T-helper 22 cell (primary cell): ENCODE measurements at regions not wholly inside any gene's neighbourhood (a gene's known extent, or its start where the extent isn't known, plus 50 kb on each side); places are given as distances from the start of the nearest gene placed in this dataset.
"Not testable (repeated sequence)": the region's sequence is repeated elsewhere in the genome, so short reads cannot be mapped to it uniquely, and the experiment has no call there.

ENCODE experiments used
- DNase-seq: peaks from one replicate; pipeline ENCODE4 v3.0.0-alpha.2; 2020; ENCODE audit warnings: low read depth

- not testable (repeated sequence) for DNase-seq
These were observed 49.9 kb upstream of the MSMB start for GRCh38 chr10:46095943-46096342.

GRCh38 chr10:46096446-46096845 lies 50.4 kb upstream of the MSMB start:
- DNase-seq: no peak

- no peak for DNase-seq
These were observed 51.0 kb upstream of the MSMB start for GRCh38 chr10:46096909-46097575.

GRCh38 chr10:46097576-46098317 lies 51.7 kb upstream of the MSMB start:
- DNase-seq: no peak

- DNase-seq: no peak
These were observed 52.3 kb upstream of the MSMB start for GRCh38 chr10:46098386-46098785.

- DNase-seq: not testable (repeated sequence)
These were observed 52.9 kb upstream of the MSMB start for GRCh38 chr10:46098925-46099324.

GRCh38 chr10:46104071-46104585 lies 58.1 kb upstream of the MSMB start:
- DNase-seq: no peak

- not testable (repeated sequence) for DNase-seq
These were observed 59.3 kb upstream of the MSMB start for GRCh38 chr10:46105416-46105815.

GRCh38 chr10:46105856-46106409 lies 59.9 kb upstream of the MSMB start:
- DNase-seq: not testable (repeated sequence)

GRCh38 chr10:46106410-46107255 lies 60.6 kb upstream of the MSMB start:
- DNase-seq: no peak

GRCh38 chr10:46108158-46108499 lies 62.1 kb upstream of the MSMB start:
- not testable (repeated sequence) for DNase-seq

GRCh38 chr10:46154271-46154670 lies 108.2 kb upstream of the MSMB start:
- DNase-seq: not testable (repeated sequence)

GRCh38 chr10:46154683-46155082 lies 108.6 kb upstream of the MSMB start:
- DNase-seq: not testable (repeated sequence)

- DNase-seq: not testable (repeated sequence)
These were observed 110.8 kb upstream of the MSMB start for GRCh38 chr10:46156866-46157265.

GRCh38 chr10:46169736-46170135 lies 117.1 kb upstream of the ANTXRL start:
- DNase-seq: no peak

GRCh38 chr10:46170789-46171188 lies 116.0 kb upstream of the ANTXRL start:
- no peak for DNase-seq

- DNase-seq: no peak
These were observed 115.1 kb upstream of the ANTXRL start for GRCh38 chr10:46171661-46172060.

- DNase-seq: no peak
These were observed 111.5 kb upstream of the ANTXRL start for GRCh38 chr10:46175296-46175695.

- no peak for DNase-seq
These were observed 111.0 kb upstream of the ANTXRL start for GRCh38 chr10:46175831-46176230.

GRCh38 chr10:46187431-46187830 lies 99.4 kb upstream of the ANTXRL start:
- DNase-seq: not testable (repeated sequence)

GRCh38 chr10:46197050-46197449 lies 89.7 kb upstream of the ANTXRL start:
- no peak for DNase-seq

- DNase-seq: no peak
These were observed 88.3 kb upstream of the ANTXRL start for GRCh38 chr10:46198516-46198915.
